DMS114 treated with DMSO at 0.1 percent for 48 hours (cell line): ENCODE measurements at regions not wholly inside any gene's neighbourhood (a gene's known extent, or its start where the extent isn't known, plus 50 kb on each side); places are given as distances from the start of the nearest gene placed in this dataset.

Experiments
- DNase-seq: peaks from one replicate; lab custom pipeline; 2025; ENCODE audit not compliant: unreplicated experiment; lab: John Stamatoyannopoulos, UW

GRCh38 chr18:11237484-11237883 is 88.1 kb upstream of the PIEZO2 start:
- DNase-seq = no peak

- DNase-seq = no peak
Measured at GRCh38 chr18:11237066-11237465, 87.7 kb upstream of the PIEZO2 start.

- no peak for DNase-seq
Measured at GRCh38 chr18:11224153-11224552, 74.8 kb upstream of the PIEZO2 start.

GRCh38 chr18:11219571-11219970 is 70.2 kb upstream of the PIEZO2 start:
- no peak for DNase-seq

GRCh38 chr18:11215216-11215615 is 65.8 kb upstream of the PIEZO2 start:
- DNase-seq = no peak

- no peak for DNase-seq
Measured at GRCh38 chr18:11204020-11204419, 54.7 kb upstream of the PIEZO2 start.

GRCh38 chr18:11199477-11199876 is 50.1 kb upstream of the PIEZO2 start:
- DNase-seq = no peak
